IMR-90 (cell line): ENCODE measurements at regions not wholly inside any gene's neighbourhood (a gene's known extent, or its start where the extent isn't known, plus 50 kb on each side); places are given as distances from the start of the nearest gene placed in this dataset.
"Not testable (repeated sequence)": the region's sequence is repeated elsewhere in the genome, so short reads cannot be mapped to it uniquely, and the experiment has no call there.

Experiments
- CTCF ChIP-seq: conservative IDR thresholded peaks from 2 replicates; pipeline ENCODE4 v1.5.1; 2012; ENCODE audit warnings: mild to moderate bottlenecking, low read depth, low read length, improper control_type of control experiment
- RAD21 ChIP-seq: IDR thresholded peaks from 2 replicates; pipeline ENCODE4 v1.6.1; 2012; ENCODE audit warnings: low read length, improper control_type of control experiment
- RFX5 ChIP-seq: IDR thresholded peaks from 2 replicates; pipeline ENCODE4 v1.8.0; 2012; ENCODE audit warnings: low read depth, mild to moderate bottlenecking, low read length, moderate library complexity
- USF2 ChIP-seq: fragments of 150-350 bp; IDR thresholded peaks from 2 replicates; pipeline ENCODE4 v1.6.1; 2017; ENCODE audit warnings: mild to moderate bottlenecking, antibody characterized with exemption, low read length, low read depth

GRCh38 chr10:31228780-31229179 is 90.2 kb upstream of the ZEB1 start:
- not testable (repeated sequence) for TF ChIP-seq USF2, CTCF, RFX5, RAD21
